ENCODE measurements at regions not wholly inside any gene's neighbourhood (a gene's known extent, or its start where the extent isn't known, plus 50 kb on each side); places are given as distances from the start of the nearest gene placed in this dataset.

DNA sequence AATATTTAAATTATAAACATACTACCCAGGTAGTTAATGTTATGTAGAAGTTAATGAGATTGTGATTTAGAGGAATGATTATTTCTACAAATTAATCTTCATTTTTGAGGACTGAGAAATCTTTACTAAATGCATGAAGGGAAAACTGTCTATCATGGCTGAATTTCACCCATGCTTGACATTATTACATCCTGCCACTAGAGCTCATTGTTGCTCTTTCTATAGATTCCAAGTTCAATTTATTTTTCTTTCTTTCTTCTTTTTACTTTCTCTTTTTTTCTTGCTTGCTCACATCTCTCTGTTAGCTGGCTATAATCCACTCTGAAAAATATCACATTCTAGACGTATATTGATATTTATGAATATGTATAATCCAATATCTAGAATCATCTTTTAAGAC, 505.0 kb upstream of the KLHL1 start:
- TF ChIP-seq ZNF274 (IDR thresholded peaks at IDR 0.05; ENCODE audit: low read depth, low read length) (no peak), YY1 (IDR thresholded peaks at IDR 0.05; ENCODE audit: insufficient read depth, insufficient read length) (no peak), SUZ12 (IDR thresholded peaks at IDR 0.05; ENCODE audit: extremely low read depth, insufficient read depth, insufficient read length) (no peak)
